ENCODE measurements at regions not wholly inside any gene's neighbourhood (a gene's known extent, or its start where the extent isn't known, plus 50 kb on each side); places are given as distances from the start of the nearest gene placed in this dataset.

- no peak for ATAC-seq
Measured at GRCh38 chr12:94813314-94813713, 163.0 kb upstream of the TMCC3 start.

GRCh38 chr12:94812345-94812744, 162.0 kb upstream of the TMCC3 start:
- no peak for ATAC-seq

GRCh38 chr12:94811611-94812010, 161.3 kb upstream of the TMCC3 start:
- ATAC-seq, result no peak

- no peak for ATAC-seq
Measured at GRCh38 chr12:94807951-94808350, 157.6 kb upstream of the TMCC3 start.

GRCh38 chr12:94806617-94807016, 156.3 kb upstream of the TMCC3 start:
- ATAC-seq, result peak; percentile 63

- ATAC-seq, result no peak
Measured at GRCh38 chr12:94805749-94806529, 155.6 kb upstream of the TMCC3 start.

- no peak for ATAC-seq
Measured at GRCh38 chr12:94803939-94804338, 153.6 kb upstream of the TMCC3 start.

- ATAC-seq, result no peak
Measured at GRCh38 chr12:94802796-94803195, 152.4 kb upstream of the TMCC3 start.

GRCh38 chr12:94801745-94802144, 151.4 kb upstream of the TMCC3 start:
- ATAC-seq, result no peak

- no peak for ATAC-seq
Measured at GRCh38 chr12:94799136-94799535, 148.8 kb upstream of the TMCC3 start.

- ATAC-seq, result no peak
Measured at GRCh38 chr12:94798113-94798512, 147.8 kb upstream of the TMCC3 start.

GRCh38 chr12:94795520-94795919, 145.2 kb upstream of the TMCC3 start:
- no peak for ATAC-seq

GRCh38 chr12:94795044-94795443, 144.7 kb upstream of the TMCC3 start:
- ATAC-seq, result no peak

GRCh38 chr12:94793191-94793595, 142.8 kb upstream of the TMCC3 start:
- ATAC-seq, result no peak

- ATAC-seq, result no peak
Measured at GRCh38 chr12:94792693-94793092, 142.3 kb upstream of the TMCC3 start.

GRCh38 chr12:94791933-94792332, 141.6 kb upstream of the TMCC3 start:
- ATAC-seq, result no peak

- no peak for ATAC-seq
Measured at GRCh38 chr12:94790825-94791224, 140.5 kb upstream of the TMCC3 start.

GRCh38 chr12:94790370-94790769, 140.0 kb upstream of the TMCC3 start:
- no peak for ATAC-seq

GRCh38 chr12:94789510-94790225, 139.3 kb upstream of the TMCC3 start:
- no peak for ATAC-seq

- no peak for ATAC-seq
Measured at GRCh38 chr12:94788298-94788697, 137.9 kb upstream of the TMCC3 start.

GRCh38 chr12:94786906-94787305, 136.5 kb upstream of the TMCC3 start:
- ATAC-seq, result no peak

GRCh38 chr12:94783862-94784261, 133.5 kb upstream of the TMCC3 start:
- ATAC-seq, result no peak

GRCh38 chr12:94783343-94783742, 133.0 kb upstream of the TMCC3 start:
- no peak for ATAC-seq

- ATAC-seq, result no peak
Measured at GRCh38 chr12:94781835-94782234, 131.5 kb upstream of the TMCC3 start.

Data from esophagus mucosa (tissue), 1 donor.